ENCODE measurements at regions not wholly inside any gene's neighbourhood (a gene's known extent, or its start where the extent isn't known, plus 50 kb on each side); places are given as distances from the start of the nearest gene placed in this dataset.

DNA sequence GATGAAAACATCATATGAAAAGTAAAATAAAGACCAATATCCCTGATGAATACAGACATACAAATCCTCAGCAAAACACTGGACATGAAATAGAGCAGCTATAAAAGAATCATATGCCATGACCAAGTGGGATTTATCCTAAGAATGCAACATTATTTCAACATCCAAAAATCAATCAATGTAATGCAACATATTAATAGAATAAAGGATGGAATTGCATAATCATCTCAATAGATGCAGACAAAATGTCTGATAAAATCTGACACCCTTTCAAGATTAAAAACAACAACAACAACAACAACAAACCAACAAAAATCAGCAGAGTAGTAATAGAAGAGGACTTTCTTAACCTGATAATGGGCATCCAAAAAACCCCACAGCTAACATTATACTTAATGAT, 63.8 kb upstream of the IL1R1 start:
- no peak overlapping the region for H3K4me3 ChIP-seq
- H3K27ac ChIP-seq = no peak overlapping the region

DNA sequence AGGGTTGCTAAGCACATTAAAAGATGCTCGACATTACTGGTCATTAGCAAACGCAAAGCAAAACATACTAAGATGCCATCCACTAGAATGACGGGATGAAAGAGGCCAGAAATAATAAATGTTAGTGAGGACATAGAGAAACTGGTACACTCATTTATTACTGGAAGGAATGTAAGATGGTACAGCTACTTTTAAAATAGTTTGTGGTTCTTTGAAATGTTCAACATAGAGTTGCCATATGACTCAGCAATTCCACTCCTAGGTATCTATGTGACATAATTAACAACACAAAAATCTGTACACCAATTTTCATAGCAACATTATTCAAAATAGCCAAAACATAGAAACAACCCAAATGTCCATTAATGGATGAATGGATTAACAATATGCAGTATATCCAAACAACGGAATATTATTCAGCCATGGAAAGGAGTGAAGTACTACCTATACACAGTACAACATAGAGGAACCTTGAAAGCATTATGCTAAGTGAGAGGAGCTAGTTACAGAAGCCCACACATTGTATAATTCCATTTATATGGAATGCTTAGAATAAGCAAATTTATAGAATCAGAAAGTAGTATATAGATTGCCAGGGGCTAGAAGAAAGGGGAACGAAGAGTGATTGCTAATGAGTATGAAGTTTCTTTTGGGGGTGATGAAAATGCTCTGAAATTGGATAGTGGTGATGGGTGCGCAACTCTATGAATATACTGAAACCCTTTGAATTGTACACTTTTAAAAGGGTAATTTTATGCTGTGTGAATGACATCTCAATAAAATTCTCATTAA, 61.9 kb upstream of the IL1R1 start:
- no peak overlapping the region for H3K4me3 ChIP-seq
- H3K27ac ChIP-seq = no peak overlapping the region

DNA sequence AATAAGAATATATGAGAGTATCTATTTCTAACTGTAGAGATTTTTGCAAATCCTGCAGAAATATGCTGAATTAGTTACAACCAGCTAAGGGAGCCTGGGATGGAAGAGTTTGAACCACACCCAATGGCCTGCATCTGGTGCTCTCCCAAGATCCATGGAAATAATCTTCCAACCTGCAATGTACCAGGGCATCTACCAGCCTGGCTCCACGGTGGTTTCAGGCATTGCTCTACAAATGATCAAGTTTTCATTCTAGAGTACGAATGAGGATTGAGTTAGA, 61.4 kb upstream of the IL1R1 start:
- peak overlapping the region in 2 of 21 experiments; percentile 65 to 77 for H3K27ac ChIP-seq

GRCh38 chr2:102081606-102082005, 60.9 kb upstream of the IL1R1 start:
- no peak overlapping the region for H3K4me3 ChIP-seq
- peak overlapping the region in 7 of 21 experiments; percentile 13 to 80 (median 65) for H3K27ac ChIP-seq

More for the DNA sequence above, 61.4 kb upstream of the IL1R1 start:
- no peak overlapping the region for H3K4me3 ChIP-seq

- no peak overlapping the region for H3K4me3 ChIP-seq
Observed at GRCh38 chr2:102082571-102083392, 59.8 kb upstream of the IL1R1 start.

DNA sequence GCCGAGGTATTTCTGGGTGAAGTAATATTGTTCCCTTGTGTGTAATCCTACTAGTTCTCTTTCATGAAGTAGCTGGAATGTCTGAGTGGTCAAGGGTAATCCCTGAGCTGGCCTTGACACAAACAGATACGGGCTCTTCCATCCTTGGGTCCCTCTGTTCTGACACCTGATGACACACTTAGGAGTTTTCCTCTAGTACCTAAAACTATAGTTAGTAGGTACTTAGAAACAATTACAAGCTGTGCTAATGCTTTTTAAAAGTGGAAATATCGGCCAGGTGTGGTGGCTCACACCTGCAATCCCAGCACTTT, 59.2 kb upstream of the IL1R1 start:
- Histone ChIP-seq H3K27ac (peak overlapping the region in 7 of 21 experiments; percentile 1 to 80 (median 65)), H3K4me3 (no peak overlapping the region)

More at GRCh38 chr2:102082571-102083392, 59.8 kb upstream of the IL1R1 start:
- H3K27ac ChIP-seq = peak overlapping the region in 15 of 21 experiments; percentile 1 to 80 (median 49)

GRCh38 chr2:102084651-102085050, 57.9 kb upstream of the IL1R1 start:
- Histone ChIP-seq H3K27ac (no peak overlapping the region), H3K4me3 (no peak overlapping the region)

DNA sequence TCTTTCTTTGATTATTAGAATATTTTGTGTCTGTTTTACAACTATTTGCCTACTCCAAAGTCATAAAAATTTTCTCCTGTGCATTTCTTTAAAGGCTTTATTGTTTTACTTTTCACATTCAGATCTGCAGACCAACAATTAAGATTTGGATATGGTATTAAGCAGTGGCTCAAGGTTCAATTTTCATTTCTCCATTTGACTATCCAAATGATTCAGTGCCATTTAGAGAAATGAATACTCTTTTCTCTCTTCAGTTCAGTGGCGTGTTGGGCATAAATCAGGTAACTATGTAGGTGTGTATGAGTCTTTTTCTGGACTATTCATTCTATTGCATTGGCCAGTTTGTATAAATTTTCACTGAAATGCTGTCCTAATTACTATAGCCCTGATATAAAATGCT, 57.3 kb upstream of the IL1R1 start:
- no peak overlapping the region for H3K27ac ChIP-seq
- no peak overlapping the region for H3K4me3 ChIP-seq

DNA sequence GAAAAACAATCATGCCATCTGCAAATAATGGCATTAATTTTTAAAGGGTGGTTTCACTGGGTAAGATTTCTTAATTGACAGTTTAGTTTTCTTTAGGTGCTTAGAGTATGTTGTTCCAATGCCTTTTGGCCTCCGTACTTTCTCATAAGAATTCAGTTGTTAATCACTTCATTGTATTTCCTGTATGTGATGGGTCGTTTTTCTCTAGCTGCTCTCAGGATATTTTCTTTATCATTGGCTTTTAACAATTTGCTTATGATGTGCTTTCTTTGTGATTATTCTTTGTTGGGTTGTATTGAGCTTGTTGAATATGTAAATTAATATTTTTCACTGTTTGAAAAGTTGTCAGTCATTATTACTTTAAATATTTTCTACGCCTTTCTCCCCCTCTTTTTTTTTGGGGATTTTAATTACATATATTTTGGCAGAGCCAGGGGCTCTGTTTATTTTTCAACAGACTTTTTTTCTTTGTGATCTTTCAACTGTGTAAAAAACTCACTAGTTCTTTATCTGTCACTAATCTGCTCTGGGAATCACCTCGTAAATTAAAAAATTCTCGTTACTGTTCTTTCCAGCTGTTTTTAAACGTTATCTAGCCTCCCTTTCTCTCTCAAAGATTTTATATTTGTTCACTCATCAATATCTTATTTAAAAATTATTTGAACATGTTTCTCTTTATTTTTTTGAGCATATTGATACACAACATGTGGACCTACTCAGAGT, 56.2 kb upstream of the IL1R1 start:
- no peak overlapping the region for H3K27ac ChIP-seq

GRCh38 chr2:102091121-102091520, 51.4 kb upstream of the IL1R1 start:
- no peak overlapping the region for H3K27ac ChIP-seq

More for the DNA sequence above, 56.2 kb upstream of the IL1R1 start:
- H3K4me3 ChIP-seq = no peak overlapping the region

GRCh38 chr2:102091908-102092307, 50.6 kb upstream of the IL1R1 start:
- no peak overlapping the region for H3K4me3 ChIP-seq
- H3K27ac ChIP-seq = no peak overlapping the region

More at GRCh38 chr2:102091121-102091520, 51.4 kb upstream of the IL1R1 start:
- no peak overlapping the region for H3K4me3 ChIP-seq

DNA sequence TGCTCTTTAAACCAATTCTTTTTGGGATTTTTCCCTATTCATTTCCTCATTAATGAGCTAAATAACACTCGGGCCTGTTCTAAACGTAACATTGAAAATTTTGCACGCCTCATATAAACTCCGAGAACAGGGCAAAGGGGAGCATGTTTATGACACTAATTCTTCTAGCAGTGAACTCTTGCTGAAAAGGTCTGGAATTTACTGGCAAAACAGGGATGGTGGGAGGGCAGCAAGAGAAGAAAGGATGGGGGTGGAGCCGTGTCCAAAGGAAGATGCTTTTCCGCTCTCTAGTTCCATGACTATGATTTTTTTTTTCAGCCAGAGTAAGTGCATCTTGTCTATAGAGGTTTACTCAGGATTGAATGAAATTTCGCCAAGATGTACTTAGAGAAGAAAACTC, 50.0 kb upstream of the IL1R1 start:
- Histone ChIP-seq H3K27ac (no peak overlapping the region), H3K4me3 (no peak overlapping the region)
